ENCODE measurements at regions not wholly inside any gene's neighbourhood (a gene's known extent, or its start where the extent isn't known, plus 50 kb on each side); places are given as distances from the start of the nearest gene placed in this dataset.

DNA sequence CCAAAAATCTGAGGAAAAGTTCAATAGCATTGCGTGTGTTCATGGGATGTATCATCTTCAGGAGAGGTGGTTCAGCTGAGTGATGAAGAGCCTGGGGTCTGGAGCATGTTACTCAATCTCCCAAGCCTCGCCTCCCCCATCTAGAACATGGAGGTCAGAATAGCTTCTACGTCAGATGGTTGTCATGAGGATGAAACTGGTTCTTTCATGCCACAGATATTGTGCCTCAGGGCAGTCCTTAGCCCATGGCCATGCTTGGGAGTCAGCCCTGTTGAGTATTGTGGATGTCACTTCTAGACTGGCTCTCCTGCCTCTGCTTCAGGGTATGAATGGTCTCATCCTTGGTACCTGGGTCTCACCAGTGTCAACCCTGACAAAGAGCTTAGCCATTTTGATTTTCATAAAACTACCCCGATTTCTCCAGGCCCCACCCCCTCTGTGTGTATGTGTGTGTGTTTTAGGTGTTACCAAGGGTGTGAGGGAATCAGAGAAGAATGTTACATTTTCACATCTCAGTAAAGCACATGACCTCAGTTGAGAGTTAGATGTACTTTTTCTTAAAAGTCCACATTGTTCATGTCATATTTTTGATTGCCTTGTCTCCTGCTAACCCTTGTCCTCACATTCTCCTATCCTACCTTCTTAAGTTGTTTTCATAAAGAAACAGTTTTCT lies 97.8 kb upstream of the CD180 start:
- peaks cover 10% of the 10 kb centered on the region for H3K27me3 Mint-ChIP-seq
- H3K4me3 Mint-ChIP-seq, result no peak overlapping the region
- CTCF ChIA-PET, result interaction anchor here (1.0 kb wide), 1 partner anchor 128 kb away, joined by 3 read pairs; no protein-coding TSS in a partner anchor
- no peaks in the 10 kb centered on the region for H3K9me3 Mint-ChIP-seq (ENCODE audit: low read depth)
- no peaks in the 10 kb centered on the region for H3K4me1 Mint-ChIP-seq
- H3K36me3 Mint-ChIP-seq, result no peaks in the 10 kb centered on the region
- H3K27ac Mint-ChIP-seq, result no peak overlapping the region
- ATAC-seq (no peak), DNase-seq (no peak)

DNA sequence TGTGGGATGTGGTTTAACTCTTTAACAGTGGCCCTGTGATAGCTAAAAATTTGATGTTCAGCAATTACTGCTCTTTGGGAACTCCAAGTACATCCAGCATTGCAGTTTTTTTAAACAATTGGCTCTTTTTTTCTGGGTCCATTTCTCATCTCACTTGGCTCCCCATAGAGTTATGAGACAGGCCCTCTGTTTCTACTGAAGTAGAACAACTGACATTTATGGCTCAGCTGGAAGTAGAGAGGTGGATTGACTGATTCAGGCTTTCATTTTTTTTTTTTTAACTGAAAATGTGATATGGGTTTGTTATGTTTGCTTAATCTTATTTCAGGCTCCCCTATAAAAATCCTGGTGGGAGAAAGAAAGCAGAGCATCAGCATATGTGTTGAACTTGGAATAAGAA lies 96.6 kb upstream of the CD180 start:
- Mint-ChIP-seq H3K36me3 (no peaks in the 10 kb centered on the region), H3K4me1 (no peaks in the 10 kb centered on the region), H3K9me3 (ENCODE audit: low read depth) (no peaks in the 10 kb centered on the region), H3K4me3 (no peak overlapping the region), H3K27ac (no peak overlapping the region), H3K27me3 (peaks cover 10% of the 10 kb centered on the region)
- CTCF ChIA-PET, result no interaction called here
- DNase-seq, result no peak
- ATAC-seq, result no peak

DNA sequence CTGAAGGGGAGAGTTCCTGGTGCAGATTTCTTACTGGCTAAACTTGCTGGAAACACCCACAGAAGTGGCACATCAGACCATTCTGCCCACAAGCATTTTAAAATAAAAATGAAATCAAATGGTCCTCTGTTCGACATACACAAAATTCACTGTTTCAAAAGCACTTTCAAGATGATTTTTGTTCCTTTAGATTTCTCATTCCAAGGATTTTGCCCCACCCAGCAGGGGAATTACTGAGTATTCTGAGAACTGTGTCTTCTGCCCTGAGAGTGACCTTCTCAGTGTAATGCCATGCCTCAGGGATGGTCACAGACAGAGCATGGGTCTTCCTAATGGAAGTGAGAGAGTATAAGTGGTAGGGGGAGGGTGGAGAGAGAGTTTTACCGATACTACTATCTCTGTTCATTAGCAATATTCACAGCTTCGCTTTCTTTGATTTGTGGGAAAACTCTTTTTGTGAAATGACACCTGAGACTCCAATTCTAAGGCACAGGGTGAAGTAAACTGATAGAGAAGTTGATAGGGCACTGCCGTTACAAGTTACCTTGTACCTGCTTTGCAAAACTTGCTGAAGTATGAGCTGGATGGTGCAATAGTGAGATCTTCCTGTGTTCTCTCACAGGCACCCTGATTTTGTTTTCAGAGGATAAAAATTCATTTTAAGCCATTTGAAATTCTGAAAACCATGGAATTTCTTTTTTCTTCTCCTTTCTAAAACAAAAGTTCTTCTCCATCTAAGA lies 95.8 kb upstream of the CD180 start:
- H3K27ac Mint-ChIP-seq, result no peak overlapping the region
- H3K4me3 Mint-ChIP-seq, result no peak overlapping the region
- H3K4me1 Mint-ChIP-seq, result no peaks in the 10 kb centered on the region
- DNase-seq (no peak), ATAC-seq (no peak)
- CTCF ChIA-PET, result no interaction called here
- no peaks in the 10 kb centered on the region for H3K9me3 Mint-ChIP-seq (ENCODE audit: low read depth)
- no peaks in the 10 kb centered on the region for H3K36me3 Mint-ChIP-seq
- peaks cover 10% of the 10 kb centered on the region for H3K27me3 Mint-ChIP-seq

DNA sequence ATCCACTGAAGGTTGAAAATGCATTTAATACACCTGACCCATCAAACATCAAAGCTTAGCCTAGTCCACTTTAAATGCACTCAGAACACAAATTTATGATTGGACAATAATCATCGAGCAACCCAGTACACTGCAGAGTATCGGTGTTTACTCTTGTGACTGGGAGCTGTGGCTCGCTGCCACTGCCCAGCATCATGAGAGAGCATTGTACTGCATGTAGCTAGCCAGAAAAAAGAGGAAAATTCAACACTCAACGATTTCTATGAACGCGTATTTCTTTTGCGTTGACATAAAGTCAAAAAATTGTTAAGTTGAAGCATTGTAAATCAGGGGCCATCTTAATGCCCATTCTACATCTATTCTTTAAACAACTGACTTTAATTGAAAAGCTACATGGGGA lies 95.1 kb upstream of the CD180 start:
- H3K27me3 Mint-ChIP-seq, result peaks cover 13% of the 10 kb centered on the region
- no peak overlapping the region for H3K4me3 Mint-ChIP-seq
- no peak for ATAC-seq
- CTCF ChIA-PET, result no interaction called here
- H3K9me3 Mint-ChIP-seq (ENCODE audit: low read depth), result no peaks in the 10 kb centered on the region
- no peak overlapping the region for H3K27ac Mint-ChIP-seq
- H3K36me3 Mint-ChIP-seq, result no peaks in the 10 kb centered on the region
- H3K4me1 Mint-ChIP-seq, result no peaks in the 10 kb centered on the region
- DNase-seq, result no peak

DNA sequence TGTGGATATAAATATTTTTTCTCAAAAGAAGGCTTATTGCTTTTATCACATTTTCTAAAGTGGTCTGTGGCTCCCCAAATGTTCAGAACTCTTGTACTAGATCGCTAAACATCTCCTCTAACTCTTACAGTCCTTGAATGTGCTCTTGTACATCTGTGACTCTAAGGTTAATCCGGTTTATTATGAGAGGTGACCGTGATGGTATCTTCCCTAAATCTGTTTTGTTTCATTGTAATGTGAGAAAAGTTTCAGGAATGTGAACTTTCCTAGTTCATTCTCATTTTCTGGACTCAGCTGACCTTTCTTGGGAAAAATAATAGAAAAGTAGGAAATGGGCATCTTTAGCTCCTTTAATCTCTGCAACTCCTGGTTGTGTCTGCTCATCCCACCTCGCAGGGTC lies 94.5 kb upstream of the CD180 start:
- peaks cover 13% of the 10 kb centered on the region for H3K27me3 Mint-ChIP-seq
- H3K36me3 Mint-ChIP-seq, result no peaks in the 10 kb centered on the region
- DNase-seq, result no peak
- no peak overlapping the region for H3K4me3 Mint-ChIP-seq
- CTCF ChIA-PET, result no interaction called here
- H3K9me3 Mint-ChIP-seq (ENCODE audit: low read depth), result no peaks in the 10 kb centered on the region
- no peaks in the 10 kb centered on the region for H3K4me1 Mint-ChIP-seq
- no peak for ATAC-seq
- H3K27ac Mint-ChIP-seq, result no peak overlapping the region

DNA sequence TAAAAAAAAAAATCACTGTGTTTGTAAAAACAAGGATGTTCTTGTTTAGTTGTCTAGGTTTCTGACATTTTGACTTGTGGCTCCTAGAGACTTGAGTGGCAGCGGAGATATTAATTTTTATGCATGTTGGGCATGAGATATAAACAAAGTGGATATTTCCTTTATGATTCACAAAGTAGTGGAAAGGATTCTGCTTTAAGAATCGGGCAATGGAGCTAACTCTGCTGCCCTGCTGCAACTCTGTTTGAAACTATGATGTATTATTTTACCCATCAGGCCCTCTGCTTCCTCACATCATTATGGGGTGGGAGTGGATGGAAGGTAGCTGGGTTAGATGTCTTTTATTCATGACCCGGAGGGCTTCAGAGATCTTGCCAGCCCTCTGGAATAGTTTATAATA lies 94.1 kb upstream of the CD180 start:
- no peak overlapping the region for H3K27ac Mint-ChIP-seq
- H3K9me3 Mint-ChIP-seq (ENCODE audit: low read depth), result no peaks in the 10 kb centered on the region
- CTCF ChIA-PET, result no interaction called here
- no peaks in the 10 kb centered on the region for H3K4me1 Mint-ChIP-seq
- no peak overlapping the region for H3K4me3 Mint-ChIP-seq
- H3K36me3 Mint-ChIP-seq, result no peaks in the 10 kb centered on the region
- peaks cover 13% of the 10 kb centered on the region for H3K27me3 Mint-ChIP-seq
- ATAC-seq (no peak), DNase-seq (no peak)

DNA sequence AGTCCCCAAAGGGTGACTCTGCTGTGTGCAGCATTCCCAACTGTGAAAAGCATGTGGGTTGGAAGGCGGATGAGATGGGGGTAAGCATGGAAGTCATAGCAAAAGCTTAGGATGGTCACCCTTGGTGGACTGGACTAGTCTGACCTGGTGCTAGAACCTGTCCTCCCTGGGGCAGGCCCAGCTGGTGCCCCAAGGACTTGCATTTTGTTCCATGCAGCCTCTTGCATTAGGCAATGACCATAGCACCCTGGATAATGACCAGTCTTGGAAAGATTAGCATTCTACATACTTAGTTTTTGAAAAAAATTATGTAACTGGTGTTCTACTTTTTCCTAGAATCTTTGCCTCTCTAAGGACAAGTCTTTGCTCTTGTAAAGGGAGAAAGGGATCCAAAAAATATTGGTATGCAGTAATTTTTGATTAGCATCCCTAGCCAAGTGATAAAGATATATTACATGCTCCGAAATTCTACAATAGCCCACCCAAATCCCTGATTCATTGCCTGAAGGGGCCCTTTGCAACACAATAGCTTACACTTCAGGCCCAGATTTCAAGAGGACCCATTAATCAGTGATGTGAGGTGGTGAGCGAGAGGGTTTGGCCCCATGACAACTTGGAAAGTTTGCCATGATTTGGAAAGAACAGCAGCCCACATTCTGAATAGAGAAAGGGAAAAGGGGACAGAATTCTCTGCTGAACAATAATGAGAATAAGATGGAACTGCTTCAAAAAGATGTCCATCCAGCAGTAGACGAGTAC lies 93.3 kb upstream of the CD180 start:
- no peak overlapping the region for H3K4me3 Mint-ChIP-seq
- no peak for ATAC-seq
- no peaks in the 10 kb centered on the region for H3K36me3 Mint-ChIP-seq
- no peak for DNase-seq
- peaks cover 11% of the 10 kb centered on the region for H3K27me3 Mint-ChIP-seq
- no peak overlapping the region for H3K27ac Mint-ChIP-seq
- CTCF ChIA-PET, result no interaction called here
- no peaks in the 10 kb centered on the region for H3K4me1 Mint-ChIP-seq
- H3K9me3 Mint-ChIP-seq (ENCODE audit: low read depth), result no peaks in the 10 kb centered on the region

DNA sequence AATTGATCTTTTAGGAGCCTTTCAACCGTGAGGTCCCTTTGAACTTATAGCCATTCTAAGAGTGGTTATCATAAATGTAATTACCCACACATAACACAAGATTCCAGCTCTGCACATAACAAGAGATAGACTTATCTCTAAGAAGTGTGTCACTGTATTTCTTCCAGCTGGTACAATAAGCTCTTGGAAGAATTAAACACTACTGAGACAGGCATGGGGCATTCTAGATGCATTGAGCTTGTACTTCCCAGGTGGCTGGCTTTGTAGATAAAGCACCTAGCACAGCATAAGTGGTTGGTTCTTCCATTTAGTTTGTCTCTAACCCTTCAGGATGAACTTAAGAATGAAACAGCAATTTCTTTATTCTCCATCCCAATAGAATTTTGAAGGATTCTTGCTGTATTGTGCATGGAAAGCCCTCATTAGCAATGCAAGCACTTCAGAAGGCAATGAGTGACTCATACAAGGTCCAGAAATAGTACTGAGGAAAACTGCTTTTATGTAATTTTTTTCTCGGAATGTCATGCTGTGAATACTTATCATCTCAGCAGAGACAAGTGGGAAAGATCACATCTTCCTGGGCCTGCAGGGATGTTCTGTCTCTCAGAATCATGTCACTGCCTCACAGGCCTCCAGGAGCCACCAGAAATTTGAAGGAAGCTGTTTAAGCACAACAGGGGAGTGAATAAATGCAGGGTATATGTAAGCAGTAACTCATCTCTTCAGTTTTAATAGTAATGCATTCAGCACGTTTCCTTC lies 91.1 kb upstream of the CD180 start:
- ATAC-seq, result no peak
- Mint-ChIP-seq H3K36me3 (no peaks in the 10 kb centered on the region), H3K27ac (no peak overlapping the region), H3K4me3 (no peak overlapping the region), H3K9me3 (ENCODE audit: low read depth) (no peaks in the 10 kb centered on the region), H3K4me1 (no peaks in the 10 kb centered on the region), H3K27me3 (peaks cover 11% of the 10 kb centered on the region)
- no peak for DNase-seq
- CTCF ChIA-PET, result interaction anchor here (0.5 kb wide), 1 partner anchor 164 kb away, joined by 3 read pairs; no protein-coding TSS in a partner anchor

DNA sequence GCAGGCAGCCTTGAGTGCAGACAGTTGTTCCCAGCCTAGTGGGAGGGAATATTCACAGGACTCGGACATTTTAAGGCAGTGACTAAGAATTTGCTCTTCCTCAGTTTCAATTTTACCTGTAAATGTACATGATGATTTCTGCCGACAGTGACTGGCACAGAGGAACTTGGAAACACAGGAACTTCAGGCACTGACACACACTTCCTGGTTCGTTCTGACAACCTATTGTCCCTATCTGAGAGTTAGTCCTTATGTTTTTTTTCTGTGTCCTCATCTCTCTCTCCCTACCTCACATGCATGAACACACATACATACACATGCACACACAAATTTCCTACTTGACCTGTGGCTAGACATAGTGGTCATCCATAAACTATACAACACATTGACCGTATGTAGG lies 89.4 kb upstream of the CD180 start:
- Mint-ChIP-seq H3K4me3 (no peak overlapping the region), H3K27ac (no peak overlapping the region), H3K9me3 (ENCODE audit: low read depth) (no peaks in the 10 kb centered on the region), H3K36me3 (no peaks in the 10 kb centered on the region), H3K27me3 (peaks cover 5% of the 10 kb centered on the region), H3K4me1 (no peaks in the 10 kb centered on the region)
- CTCF ChIA-PET, result interaction anchor here (1.1 kb wide), 1 partner anchor 40 kb away, joined by 4 read pairs; no protein-coding TSS in a partner anchor
- DNase-seq (no peak), ATAC-seq (no peak)

DNA sequence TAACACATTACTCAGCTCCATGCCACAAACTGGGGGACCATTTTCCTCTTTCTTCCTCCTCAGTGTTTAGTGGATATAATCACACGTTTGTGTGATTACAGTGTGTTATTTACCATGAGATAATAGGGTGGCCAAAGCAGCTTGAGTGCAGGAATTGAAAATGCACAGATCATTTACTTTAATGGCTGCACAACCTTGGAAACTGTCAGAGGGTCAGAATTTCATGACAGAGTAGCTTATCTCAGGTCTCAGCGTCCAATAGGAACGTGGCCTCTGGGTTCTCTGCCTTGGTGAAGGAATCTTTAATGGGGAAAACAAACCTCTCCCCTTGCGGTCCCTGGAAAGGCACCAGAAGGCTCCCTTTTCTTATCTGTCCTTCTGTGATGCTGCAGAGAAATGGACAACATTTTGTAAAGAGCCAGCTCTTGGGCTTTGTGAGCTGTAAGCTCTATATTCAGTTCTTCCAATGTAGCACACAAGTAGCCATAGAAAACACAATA lies 87.4 kb upstream of the CD180 start:
- H3K27ac Mint-ChIP-seq, result no peak overlapping the region
- ATAC-seq (no peak), DNase-seq (no peak)
- no peaks in the 10 kb centered on the region for H3K4me1 Mint-ChIP-seq
- peaks cover 3% of the 10 kb centered on the region for H3K27me3 Mint-ChIP-seq
- H3K36me3 Mint-ChIP-seq, result peaks cover 2% of the 10 kb centered on the region
- peaks cover 2% of the 10 kb centered on the region for H3K9me3 Mint-ChIP-seq (ENCODE audit: low read depth)
- CTCF ChIA-PET, result interaction anchor here (1.4 kb wide), 1 partner anchor 13 kb away, joined by 4 read pairs; no protein-coding TSS in a partner anchor
- H3K4me3 Mint-ChIP-seq, result no peak overlapping the region

DNA sequence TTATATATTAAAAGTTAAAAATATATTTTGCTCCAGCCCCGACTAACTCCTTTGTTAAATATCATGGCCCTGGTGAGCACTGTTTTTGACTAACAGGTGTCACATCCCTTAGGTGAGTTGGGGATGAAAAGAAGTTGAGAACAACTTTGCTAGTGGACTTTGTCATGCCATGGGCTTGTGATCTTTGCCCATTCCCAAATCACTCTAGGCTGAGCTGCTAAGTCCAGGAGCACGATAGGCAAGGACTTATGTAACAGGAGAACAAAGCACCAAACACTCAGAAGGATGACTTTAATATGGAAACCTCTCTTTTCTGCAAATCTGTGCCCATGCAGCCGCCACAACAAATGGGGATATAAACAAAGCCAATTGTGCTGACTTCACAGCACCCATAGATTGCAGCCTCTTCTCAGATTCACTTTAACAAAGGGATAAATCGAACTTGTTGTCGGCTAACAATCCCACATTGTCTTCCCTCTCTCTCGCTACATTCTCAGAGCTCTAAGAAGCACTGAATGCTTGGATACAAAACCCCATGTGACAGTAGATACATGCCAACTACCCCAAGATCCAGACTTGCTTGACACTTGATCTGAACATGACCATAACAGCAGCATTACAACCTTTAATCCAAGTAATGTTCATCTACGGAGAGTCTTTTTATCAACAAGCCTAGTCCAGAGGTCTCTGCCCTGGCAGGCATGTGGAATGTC lies 86.8 kb upstream of the CD180 start:
- ATAC-seq (no peak), DNase-seq (no peak)
- H3K27me3 Mint-ChIP-seq, result peaks cover 3% of the 10 kb centered on the region
- no peak overlapping the region for H3K27ac Mint-ChIP-seq
- no peak overlapping the region for H3K4me3 Mint-ChIP-seq
- H3K36me3 Mint-ChIP-seq, result peaks cover 2% of the 10 kb centered on the region
- CTCF ChIA-PET, result interaction anchor here (1.4 kb wide), 1 partner anchor 13 kb away, joined by 4 read pairs; no protein-coding TSS in a partner anchor
- H3K4me1 Mint-ChIP-seq, result no peaks in the 10 kb centered on the region
- H3K9me3 Mint-ChIP-seq (ENCODE audit: low read depth), result peaks cover 6% of the 10 kb centered on the region

DNA sequence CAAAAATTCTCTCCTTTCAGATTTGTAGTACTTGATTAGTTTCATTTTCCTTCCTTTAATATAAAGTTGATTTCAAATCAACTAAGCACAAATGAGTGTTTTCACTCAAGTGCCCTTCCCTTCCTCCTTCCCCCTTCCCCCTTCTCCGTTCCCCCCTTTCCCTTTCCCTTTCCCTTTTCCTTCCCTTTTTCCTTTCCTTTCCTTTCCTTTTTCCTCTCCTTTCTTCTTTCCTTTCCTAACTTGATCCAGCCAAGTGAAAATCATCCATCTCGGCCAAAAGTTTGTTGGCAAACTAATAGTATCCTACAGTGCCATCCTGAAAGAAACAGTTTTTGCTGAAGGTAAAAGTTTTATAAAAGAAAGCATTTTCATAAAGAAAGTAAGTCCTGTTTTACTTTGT lies 85.3 kb upstream of the CD180 start:
- ATAC-seq, result no peak
- Mint-ChIP-seq H3K27ac (no peak overlapping the region), H3K27me3 (no peaks in the 10 kb centered on the region)

More for the DNA sequence above, 85.3 kb upstream of the CD180 start:
- CTCF ChIA-PET, result no interaction called here
- DNase-seq, result no peak
- peaks cover 2% of the 10 kb centered on the region for H3K36me3 Mint-ChIP-seq
- no peak overlapping the region for H3K4me3 Mint-ChIP-seq
- no peaks in the 10 kb centered on the region for H3K4me1 Mint-ChIP-seq
- peaks cover 12% of the 10 kb centered on the region for H3K9me3 Mint-ChIP-seq (ENCODE audit: low read depth)

Data from activated CD8-positive, alpha-beta memory T cell treated with anti-CD3 and anti-CD28 coated beads, Interleukin-2, amount 10 ng/mL, durations not matched to agents 7 days and 5 days (primary cell).